Peyer's patch (tissue), 4 donors: ENCODE measurements at regions not wholly inside any gene's neighbourhood (a gene's known extent, or its start where the extent isn't known, plus 50 kb on each side); places are given as distances from the start of the nearest gene placed in this dataset.

ENCODE experiments used
- DNase-seq, 3 donors: peaks; one replicate each; pipeline ENCODE4 v3.0.0-alpha.2; 2017 to 2019
- H3K27ac ChIP-seq, 4 donors: fragments of 200-600 bp; sonication (generic); one replicate each; pipeline ENCODE4 v1.5.1; 2016 to 2019
- H3K27me3 ChIP-seq, 2 donors: fragments of 200-600 bp; sonication (generic); one replicate each; pipeline ENCODE4 v1.5.1; 2019
- H3K36me3 ChIP-seq, 3 donors: fragments of 200-600 bp; sonication (generic); one replicate each; pipeline ENCODE4 v1.5.1; 2016 to 2019
- H3K4me1 ChIP-seq, 4 donors: fragments of 200-600 bp; sonication (generic); one replicate each; pipeline ENCODE4 v1.5.1; 2016 to 2019
- H3K4me3 ChIP-seq, 4 donors: fragments of 200-600 bp; sonication (generic); 1 replicate in 3 of 4; 2 replicates in 1 of 4; pipeline ENCODE4 v1.5.1; 2016 to 2019; ENCODE audit warnings: mild to moderate bottlenecking in 1 of 4
- H3K9me3 ChIP-seq, 4 donors: fragments of 200-600 bp; sonication (generic); one replicate each; pipeline ENCODE4 v1.5.1; 2016 to 2019; ENCODE audit warnings: mild to moderate bottlenecking in 1 of 4
- CTCF ChIP-seq, 6 experiments: fragments of 450-650 bp in 4 of 6; fragments of 200-600 bp in 2 of 6; sonication (generic) in 1 of 6; IDR thresholded peaks; one replicate each; pipeline ENCODE4 v1.5.1; 2017 to 2019; ENCODE audit warnings: antibody characterized with exemption in 6 of 6, mild to moderate bottlenecking in 3 of 6, moderate library complexity in 1 of 6
- POLR2A ChIP-seq, 2 donors: fragments of 450-650 bp; IDR thresholded peaks; one replicate each; pipeline ENCODE4 v1.5.1; 2017; ENCODE audit warnings: antibody characterized with exemption in 2 of 2, mild to moderate bottlenecking in 2 of 2, moderate library complexity in 2 of 2

- no peak for DNase-seq
- Histone ChIP-seq H3K36me3 (peaks cover 0 to 7% (median 0%) of the 10 kb centered on the region in 3 donors), H3K27me3 (no peaks in the 10 kb centered on the region), H3K9me3 (no peaks in the 10 kb centered on the region), H3K4me3 (no peak overlapping the region), H3K27ac (no peak overlapping the region), H3K4me1 (peaks cover 0 to 54% (median 20%) of the 10 kb centered on the region in 4 donors)
- TF ChIP-seq POLR2A (IDR thresholded peaks at IDR 0.05) = no peak
Measured at GRCh38 chr2:134129900-134130537, 123.9 kb upstream of the MGAT5 start.

DNA sequence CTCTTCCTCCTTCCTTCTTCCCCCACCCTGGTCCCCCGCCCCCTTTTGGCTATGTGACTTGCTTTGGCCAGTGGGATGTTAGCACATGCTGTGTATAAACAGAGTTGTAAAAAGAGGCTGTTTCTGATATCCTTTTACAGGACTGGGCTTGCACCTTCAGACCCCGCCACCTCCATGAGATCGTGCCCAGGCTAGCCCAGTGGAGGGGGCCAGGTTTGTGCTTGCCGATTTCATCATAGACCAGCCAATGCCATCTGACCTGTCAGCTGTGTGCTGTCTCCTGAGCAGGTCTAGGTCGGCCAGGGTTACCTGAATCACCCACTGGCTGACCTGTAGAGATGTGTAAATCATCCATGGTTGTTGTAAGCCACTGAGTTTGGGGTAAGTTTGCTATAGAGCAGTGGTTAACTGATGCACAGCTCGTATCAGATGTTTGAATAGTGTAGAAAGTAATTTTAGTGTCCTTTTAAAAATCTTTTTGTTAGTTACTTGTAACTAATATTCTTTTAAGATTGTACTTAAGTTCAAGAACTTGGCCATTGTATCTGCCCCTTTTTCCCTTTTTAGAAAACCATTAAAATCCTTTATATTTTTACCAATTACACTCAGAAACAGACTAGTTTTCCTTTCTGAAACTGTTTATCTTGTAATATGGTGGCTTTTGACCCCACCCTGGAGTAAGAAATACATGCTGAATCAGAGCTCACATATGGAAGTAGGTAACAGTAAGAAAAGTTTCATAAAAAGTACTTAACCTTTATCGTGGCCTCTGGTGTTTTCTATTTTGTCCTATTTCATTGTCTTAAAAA lies 122.0 kb upstream of the MGAT5 start:
- Histone ChIP-seq H3K27me3 (no peaks in the 10 kb centered on the region), H3K9me3 (no peaks in the 10 kb centered on the region), H3K4me3 (no peak overlapping the region), H3K27ac (peak overlapping the region in 1 of 4 donors; percentile 41), H3K36me3 (peaks cover 0 to 7% (median 0%) of the 10 kb centered on the region in 3 donors), H3K4me1 (peaks cover 0 to 47% (median 17%) of the 10 kb centered on the region in 4 donors)
- no peak for DNase-seq
- TF ChIP-seq POLR2A (IDR thresholded peaks at IDR 0.05) = no peak
- no peak for TF ChIP-seq CTCF (IDR thresholded peaks at IDR 0.05)

GRCh38 chr2:134132490-134132857 lies 121.4 kb upstream of the MGAT5 start:
- DNase-seq = no peak
- peaks cover 0 to 7% (median 0%) of the 10 kb centered on the region in 3 donors for H3K36me3 ChIP-seq
- no peak overlapping the region for H3K4me3 ChIP-seq
- peak overlapping the region in 2 of 4 donors; percentile 3 to 7 for H3K27ac ChIP-seq
- peaks cover 0 to 47% (median 16%) of the 10 kb centered on the region in 4 donors for H3K4me1 ChIP-seq
- H3K27me3 ChIP-seq = no peaks in the 10 kb centered on the region
- TF ChIP-seq POLR2A (IDR thresholded peaks at IDR 0.05) (no peak), CTCF (IDR thresholded peaks at IDR 0.05) (no peak)
- no peaks in the 10 kb centered on the region for H3K9me3 ChIP-seq

DNA sequence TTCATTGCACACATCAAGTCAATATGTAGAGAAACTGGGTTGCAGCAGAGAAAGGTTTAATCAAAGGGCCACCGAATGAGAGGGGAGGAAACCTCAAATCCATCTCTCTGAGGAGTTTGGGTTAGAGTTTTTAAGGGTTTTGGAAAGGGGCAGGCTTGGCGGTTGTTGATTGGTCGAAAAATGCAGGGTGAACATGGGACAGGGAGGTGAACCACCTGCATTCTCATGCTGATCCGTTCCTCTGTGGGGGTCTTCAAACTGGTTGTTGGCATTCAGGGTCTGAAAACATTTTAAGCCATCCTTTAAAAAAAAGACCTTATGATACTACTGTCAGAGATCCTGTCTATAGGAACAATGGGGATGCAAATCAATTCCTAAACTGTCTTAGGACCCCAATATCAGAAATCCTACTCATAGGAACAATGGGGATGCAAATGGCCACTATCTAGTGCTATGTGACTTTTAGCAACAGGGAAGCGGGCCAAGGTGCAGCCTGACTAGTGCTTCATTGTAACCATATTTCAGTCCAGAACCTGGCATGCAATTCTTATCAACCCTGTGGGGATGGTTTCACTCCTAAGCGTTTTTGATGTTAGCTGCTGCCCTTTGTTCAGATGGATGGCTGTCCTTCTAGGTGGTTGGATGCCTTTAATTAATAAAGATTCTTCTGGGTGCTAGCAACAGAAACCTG lies 120.1 kb upstream of the MGAT5 start:
- Histone ChIP-seq H3K4me1 (peaks cover 0 to 47% (median 13%) of the 10 kb centered on the region in 4 donors), H3K27ac (no peak overlapping the region), H3K27me3 (no peaks in the 10 kb centered on the region), H3K4me3 (no peak overlapping the region), H3K36me3 (peaks cover 0 to 7% (median 0%) of the 10 kb centered on the region in 3 donors), H3K9me3 (no peaks in the 10 kb centered on the region)
- no peak for TF ChIP-seq POLR2A (IDR thresholded peaks at IDR 0.05)
- no peak for TF ChIP-seq CTCF (IDR thresholded peaks at IDR 0.05)
- DNase-seq = no peak

GRCh38 chr2:134134313-134134706 lies 119.6 kb upstream of the MGAT5 start:
- TF ChIP-seq CTCF (IDR thresholded peaks at IDR 0.05) (no peak), POLR2A (IDR thresholded peaks at IDR 0.05) (no peak)
- H3K36me3 ChIP-seq = peaks cover 0 to 7% (median 0%) of the 10 kb centered on the region in 3 donors
- no peak overlapping the region for H3K4me3 ChIP-seq
- H3K9me3 ChIP-seq = no peaks in the 10 kb centered on the region
- peaks cover 0 to 50% (median 13%) of the 10 kb centered on the region in 4 donors for H3K4me1 ChIP-seq
- no peak overlapping the region for H3K27ac ChIP-seq
- no peak for DNase-seq
- no peaks in the 10 kb centered on the region for H3K27me3 ChIP-seq
